PC-3 (cell line): ENCODE measurements at regions not wholly inside any gene's neighbourhood (a gene's known extent, or its start where the extent isn't known, plus 50 kb on each side); places are given as distances from the start of the nearest gene placed in this dataset.

ENCODE experiments used
- ATAC-seq: fragments of 200-7000 bp; cut with Tn5 transposase; 2 replicates; pipeline ENCODE4 v1.9.1; 2020; ENCODE audit warnings: mild to moderate bottlenecking, moderate library complexity
- BruUV-seq: library from RNA; stranded (reverse); fragments of 400-500 nt; replicated peaks from 2 replicates; lab custom pipeline; 2021; lab: Mats Ljungman, UMichigan
- CTCF ChIA-PET: fragments of 300-600 bp; sonication (Branson Sonifier 250); formaldehyde crosslinking; loops from one replicate; lab custom pipeline; 2022; ENCODE audit warnings: antibody characterized with exemption; lab: Charles Lee
- POLR2A ChIA-PET: fragments of 300-600 bp; sonication (Branson Sonifier 250); formaldehyde crosslinking; loops from one replicate; lab custom pipeline; 2022; ENCODE audit warnings: antibody characterized with exemption; ENCODE audit not compliant: unreplicated experiment; lab: Charles Lee
- DNase-seq: peaks from one replicate; pipeline ENCODE4 v3.0.0-alpha.2; 2015
- H2AFZ ChIP-seq: fragments of 300-600 bp; sonication (generic); 2 replicates; pipeline ENCODE4 v1.6.0; 2016; ENCODE audit warnings: antibody characterized with exemption, low read length
- H3F3A ChIP-seq: fragments of 300-600 bp; sonication (generic); one replicate; pipeline ENCODE4 v1.6.0; 2017; ENCODE audit warnings: antibody characterized with exemption, low read length, control low read depth, mild to moderate bottlenecking; ENCODE audit not compliant: unreplicated experiment
- H3K27ac ChIP-seq: fragments of 300-600 bp; sonication (generic); 2 replicates; pipeline ENCODE4 v1.5.1; 2016; ENCODE audit warnings: mild to moderate bottlenecking, low read length
- H3K27me3 ChIP-seq: fragments of 300-600 bp; sonication (generic); 2 replicates; pipeline ENCODE4 v1.6.1; 2016; ENCODE audit warnings: low read length, mixed read lengths
- H3K36me3 ChIP-seq: fragments of 300-600 bp; sonication (generic); 2 replicates; pipeline ENCODE4 v1.6.1; 2016; ENCODE audit warnings: low read depth, mixed run types, low read length, mixed read lengths
- H3K4me1 ChIP-seq: fragments of 300-600 bp; sonication (generic); 2 replicates; pipeline ENCODE4 v1.5.1; 2016; ENCODE audit warnings: low read length; ENCODE audit not compliant: insufficient read depth
- H3K4me2 ChIP-seq: fragments of 300-600 bp; sonication (generic); 2 replicates; pipeline ENCODE4 v1.6.0; 2016; ENCODE audit warnings: low read length
- H3K4me3 ChIP-seq: fragments of 300-600 bp; sonication (generic); 2 replicates; pipeline ENCODE4 v1.5.1; 2016; ENCODE audit warnings: mild to moderate bottlenecking, low read length, mixed read lengths
- H3K79me2 ChIP-seq: fragments of 300-600 bp; sonication (generic); 2 replicates; pipeline ENCODE4 v1.6.1; 2017; ENCODE audit warnings: low read length, mixed read lengths
- H3K9ac ChIP-seq: fragments of 300-600 bp; sonication (generic); 2 replicates; pipeline ENCODE4 v1.6.0; 2016; ENCODE audit warnings: mild to moderate bottlenecking, low read length
- H3K9me2 ChIP-seq: fragments of 300-600 bp; sonication (generic); replicated peaks from 2 replicates; pipeline ENCODE4 v1.6.1; 2016; ENCODE audit warnings: mixed run types, low read length, mixed read lengths
- H3K9me3 ChIP-seq: fragments of 300-600 bp; sonication (generic); 2 replicates; pipeline ENCODE4 v1.6.1; 2016; ENCODE audit warnings: low read length, mixed read lengths
- H4K20me1 ChIP-seq: fragments of 300-600 bp; sonication (generic); 2 replicates; pipeline ENCODE4 v1.6.1; 2016; ENCODE audit warnings: low read length, mixed read lengths
- CTCF ChIP-seq: fragments of 300-600 bp; sonication (generic); conservative IDR thresholded peaks from 2 replicates; pipeline ENCODE4 v1.5.1; 2017; ENCODE audit warnings: antibody characterized with exemption, low read depth, mild to moderate bottlenecking, low read length
- EZH2 ChIP-seq: fragments of 300-600 bp; sonication (generic); IDR thresholded peaks from one replicate; pipeline ENCODE4 v1.6.1; 2017; ENCODE audit warnings: antibody characterized with exemption, mild to moderate bottlenecking, low read length; ENCODE audit not compliant: unreplicated experiment
- EZH2phosphoT487 ChIP-seq: fragments of 300-600 bp; sonication (generic); IDR thresholded peaks from 2 replicates; pipeline ENCODE4 v1.6.1; 2018; ENCODE audit warnings: mild to moderate bottlenecking, antibody characterized with exemption, low read length, borderline replicate concordance
- intact Hi-C: fragments of 100-400 bp; cut with micrococcal nuclease; formaldehyde crosslinking; loops from 2 replicates; pipeline ENCODE4 v1.9.0; 2023

GRCh38 chr10:121183707-121184106 lies 332.5 kb downstream of the WDR11 start:
- BruUV-seq = no TSS peak
- intact Hi-C loops = no loop called here
- Histone ChIP-seq H3K4me3 (no peak overlapping the region), H3F3A (no peaks in the 10 kb centered on the region), H3K4me2 (no peak overlapping the region), H4K20me1 (no peaks in the 10 kb centered on the region), H2AFZ (no peak overlapping the region), H3K27me3 (peaks cover 42% of the 10 kb centered on the region), H3K9me3 (no peaks in the 10 kb centered on the region), H3K4me1 (no peaks in the 10 kb centered on the region), H3K9me2 (no peaks in the 10 kb centered on the region), H3K27ac (no peak overlapping the region), H3K79me2 (no peaks in the 10 kb centered on the region), H3K9ac (no peak overlapping the region), H3K36me3 (no peaks in the 10 kb centered on the region)
- ATAC-seq (no peak), DNase-seq (no peak)
- CTCF ChIA-PET = no interaction called here
- TF ChIP-seq CTCF = no peak
- TF ChIP-seq EZH2phosphoT487 = no peak
- TF ChIP-seq EZH2 = no peak
- POLR2A ChIA-PET = no interaction called here

GRCh38 chr10:121185816-121186455 lies 334.8 kb downstream of the WDR11 start:
- no peaks in the 10 kb centered on the region for H3K9me3 ChIP-seq
- H4K20me1 ChIP-seq = no peaks in the 10 kb centered on the region
- H2AFZ ChIP-seq = no peak overlapping the region
- no peak for TF ChIP-seq CTCF
- no peak for TF ChIP-seq EZH2phosphoT487
- no peak for TF ChIP-seq EZH2
- H3K79me2 ChIP-seq = no peaks in the 10 kb centered on the region
- peaks cover 48% of the 10 kb centered on the region for H3K27me3 ChIP-seq
- DNase-seq (no peak), ATAC-seq (no peak)
- ChIA-PET CTCF (no interaction called here), POLR2A (no interaction called here)
- no peak overlapping the region for H3K4me3 ChIP-seq
- H3K9me2 ChIP-seq = no peaks in the 10 kb centered on the region
- no peaks in the 10 kb centered on the region for H3K4me1 ChIP-seq
- no peaks in the 10 kb centered on the region for H3F3A ChIP-seq
- no peak overlapping the region for H3K27ac ChIP-seq
- no peak overlapping the region for H3K4me2 ChIP-seq
- intact Hi-C loops = no loop called here
- no peak overlapping the region for H3K9ac ChIP-seq
- BruUV-seq = no TSS peak
- H3K36me3 ChIP-seq = no peaks in the 10 kb centered on the region

- ATAC-seq (no peak), DNase-seq (no peak)
- POLR2A ChIA-PET = no interaction called here
- BruUV-seq = no TSS peak
- no peak overlapping the region for H3K9ac ChIP-seq
- CTCF ChIA-PET = no interaction called here
- H2AFZ ChIP-seq = no peak overlapping the region
- no peak overlapping the region for H3K27ac ChIP-seq
- H3K79me2 ChIP-seq = no peaks in the 10 kb centered on the region
- H3K27me3 ChIP-seq = peaks cover 48% of the 10 kb centered on the region
- H3K9me2 ChIP-seq = no peaks in the 10 kb centered on the region
- H3K4me1 ChIP-seq = no peaks in the 10 kb centered on the region
- no peaks in the 10 kb centered on the region for H3K9me3 ChIP-seq
- no peaks in the 10 kb centered on the region for H3K36me3 ChIP-seq
- no peak overlapping the region for H3K4me2 ChIP-seq
- no peak for TF ChIP-seq CTCF
- TF ChIP-seq EZH2 = no peak
- no peak for TF ChIP-seq EZH2phosphoT487
- no peak overlapping the region for H3K4me3 ChIP-seq
- no peaks in the 10 kb centered on the region for H4K20me1 ChIP-seq
- H3F3A ChIP-seq = no peaks in the 10 kb centered on the region
- intact Hi-C loops = no loop called here
Measured at GRCh38 chr10:121187391-121187790, 336.2 kb downstream of the WDR11 start.
